ENCODE measurements at regions not wholly inside any gene's neighbourhood (a gene's known extent, or its start where the extent isn't known, plus 50 kb on each side); places are given as distances from the start of the nearest gene placed in this dataset.

- DNase-seq (ENCODE audit: extremely low read depth in 1 of 4, low spot score in 3 of 4) = no peak
- ATAC-seq = no peak
- FAIRE-seq = no peak
- no peak overlapping the region for H3K4me3 ChIP-seq
- in situ Hi-C loops (cut with MboI) = loop anchor here (10.0 kb wide), 1 partner anchor 893 kb away; no protein-coding TSS in a partner anchor
- 54% methylated on average over 5 of the region's 5 CpGs for WGBS (ENCODE audit: insufficient coverage, low coverage, missing lambda C conversion rate)
- H2AFZ ChIP-seq (ENCODE audit: low read depth, low read length) = peak overlapping the region; percentile 25; the same call in 1 of the 2 replicates
- ChIA-PET CTCF (ENCODE audit: low intra/inter-chr PET ratio) (no interaction called here), POLR2A (interaction anchor here (0.6 to 3.1 kb wide), 2 partner anchors 9 to 152 kb away, joined by 3 to 9 read pairs; no protein-coding TSS in a partner anchor)
- H3K27me3 ChIP-seq (ENCODE audit: control insufficient read depth in 2 of 2, insufficient read depth in 2 of 2, low read length in 2 of 2) = no peaks in the 10 kb centered on the region
- no peak overlapping the region for H3K4me2 ChIP-seq (ENCODE audit: insufficient read depth, low read length)
- H3K4me1 ChIP-seq (replicated peaks in 1 of 2; ENCODE audit: control insufficient read depth in 2 of 2, insufficient read depth in 2 of 2, low read length in 2 of 2) = peaks cover 10 to 19% of the 10 kb centered on the region in 2 experiments; a peak in 4 of 5 replicates
- H3K9me1 ChIP-seq (ENCODE audit: control insufficient read depth, insufficient read depth, low read length) = no peaks in the 10 kb centered on the region
- intact Hi-C loops (cut with micrococcal nuclease) = no loop called here
- H3K9me3 ChIP-seq (replicated peaks; ENCODE audit: control insufficient read depth, insufficient read depth, low read depth, low read length) = no peaks in the 10 kb centered on the region
- H3K79me2 ChIP-seq (ENCODE audit: control insufficient read depth, insufficient read depth, low read length) = no peaks in the 10 kb centered on the region
- H3K9ac ChIP-seq (ENCODE audit: insufficient read depth in 1 of 2, low read depth in 2 of 2, low read length in 2 of 2) = no peak overlapping the region
- BruUV-seq (replicated peaks) = no TSS peak
- H3K36me3 ChIP-seq (ENCODE audit: control insufficient read depth, insufficient read depth, low read length) = no peaks in the 10 kb centered on the region
- no peak overlapping the region for H3K27ac ChIP-seq (ENCODE audit: extremely low read depth, low read depth, low read length)
- no peaks in the 10 kb centered on the region for H4K20me1 ChIP-seq (replicated peaks; ENCODE audit: control insufficient read depth, insufficient read depth, low read length)
- TF ChIP-seq CREM (IDR thresholded peaks at IDR 0.05; ENCODE audit: low read depth) = no peak
- TF ChIP-seq CHD2 (IDR thresholded peaks at IDR 0.05; ENCODE audit: low read depth, low read length) = no peak
- no peak for TF ChIP-seq ZSCAN32 (CRISPR knock-in tag; IDR thresholded peaks at IDR 0.05)
- no peak for TF ChIP-seq NR2F6 (CRISPR knock-in tag; IDR thresholded peaks at IDR 0.05)
- no peak for TF ChIP-seq ZNF311 (CRISPR knock-in tag; IDR thresholded peaks at IDR 0.05)
- no peak for TF ChIP-seq TAF15 (IDR thresholded peaks at IDR 0.05; ENCODE audit: low read depth, low read length)
- TF ChIP-seq CHD7 (IDR thresholded peaks at IDR 0.05; ENCODE audit: low read depth, low read length) = no peak
- TF ChIP-seq PCBP2 (IDR thresholded peaks at IDR 0.05; ENCODE audit: low read depth, low read length, poor library complexity, severe bottlenecking) = no peak
- no peak for TF ChIP-seq MLX (CRISPR knock-in tag; conservative IDR thresholded peaks at IDR 0.05)
- TF ChIP-seq ARNT (IDR thresholded peaks at IDR 0.05) = no peak
- no peak for TF ChIP-seq HDAC1 (IDR thresholded peaks at IDR 0.05)
- TF ChIP-seq POLR3G (IDR thresholded peaks at IDR 0.05; ENCODE audit: extremely low read depth, insufficient read length, insufficient replicate concordance) = no peak
Measured at GRCh38 chr6:6722195-6722594, 133.7 kb downstream of the LY86 start.

All from K562 (cell line).